SK-N-SH (cell line): ENCODE measurements at regions not wholly inside any gene's neighbourhood (a gene's known extent, or its start where the extent isn't known, plus 50 kb on each side); places are given as distances from the start of the nearest gene placed in this dataset.
"Not testable (repeated sequence)": the region's sequence is repeated elsewhere in the genome, so short reads cannot be mapped to it uniquely, and the experiment has no call there.

Experiments
- CTCF ChIA-PET: fragments of 300-600, 350-600 bp; formaldehyde crosslinking; extraction: SDS; loops from one replicate; lab custom pipeline; 2021; lab: Yijun Ruan, JAX
- POLR2A ChIA-PET: fragments of 350-600 bp; sonication (Branson Sonifier 250); formaldehyde crosslinking; extraction: SDS; loops from one replicate; lab custom pipeline; 2020; ENCODE audit warnings: antibody characterized with exemption, inconsistent platforms; lab: Yijun Ruan, JAX
- DNase-seq: peaks from one replicate; pipeline ENCODE4 v3.0.0; 2012
- H2AFZ ChIP-seq: fragments of 200-600 bp; sonication (generic); 2 replicates; pipeline ENCODE4 v1.8.1; 2016; ENCODE audit warnings: antibody characterized with exemption, mild to moderate bottlenecking, low read depth
- H3F3A ChIP-seq: fragments of 200-600 bp; sonication (generic); replicated peaks from 2 replicates; pipeline ENCODE3; 2016; ENCODE audit warnings: antibody characterized with exemption, mild to moderate bottlenecking; ENCODE audit not compliant: insufficient read depth
- H3K27ac ChIP-seq, 2 experiments: fragments of 200-500 bp in 1 of 2; fragments of 200-600 bp in 1 of 2; sonication (Bioruptor generic) in 1 of 2; sonication (generic), shearing (Covaris generic) in 1 of 2; 2 replicates each; pipeline versions ENCODE4 v1.5.1 to v1.6.1; 2014 to 2016; ENCODE audit warnings: low read depth in 2 of 2, inconsistent platforms in 1 of 2, low read length in 1 of 2, mild to moderate bottlenecking in 1 of 2, mixed read lengths in 1 of 2
- H3K27me3 ChIP-seq: fragments of 200-600 bp; sonication (generic), shearing (Covaris generic); 2 replicates; pipeline ENCODE4 v1.6.1; 2016; ENCODE audit warnings: mixed run types; ENCODE audit not compliant: insufficient read depth
- H3K36me3 ChIP-seq, 2 experiments: fragments of 200-500 bp in 1 of 2; fragments of 200-600 bp in 1 of 2; sonication (Bioruptor generic) in 1 of 2; sonication (generic) in 1 of 2; replicated peaks in 1 of 2; 2 replicates each; pipeline versions ENCODE3 to v1.5.1; 2014 to 2016; ENCODE audit warnings: low read length in 1 of 2, mild to moderate bottlenecking in 1 of 2; ENCODE audit not compliant: insufficient read depth in 2 of 2, control insufficient read depth in 1 of 2
- H3K4me1 ChIP-seq, 2 experiments: fragments of 200-500 bp in 1 of 2; fragments of 200-600 bp in 1 of 2; sonication (Bioruptor generic) in 1 of 2; sonication (generic), shearing (Covaris generic) in 1 of 2; 2 replicates each; pipeline versions ENCODE4 v1.5.1 to v1.6.1; 2014 to 2016; ENCODE audit warnings: low read depth in 1 of 2, low read length in 1 of 2, mixed run types in 1 of 2; ENCODE audit not compliant: insufficient read depth in 2 of 2, control insufficient read depth in 1 of 2
- H3K4me2 ChIP-seq: fragments of 200-600 bp; sonication (generic), shearing (Covaris generic); 2 replicates; pipeline ENCODE4 v1.6.1; 2017; ENCODE audit warnings: mixed run types
- H3K4me3 ChIP-seq, 2 experiments: fragments of 200-500 bp in 1 of 2; fragments of 200-600 bp in 1 of 2; sonication (Bioruptor generic) in 1 of 2; sonication (generic), shearing (Covaris generic) in 1 of 2; 2 replicates each; pipeline versions ENCODE4 v1.5.1 to v1.8.1; 2014 to 2016; ENCODE audit warnings: low read depth in 2 of 2, inconsistent platforms in 1 of 2, low read length in 1 of 2, mild to moderate bottlenecking in 1 of 2, mixed read lengths in 1 of 2, moderate library complexity in 1 of 2
- H3K79me2 ChIP-seq: fragments of 200-600 bp; sonication (generic); 2 replicates; pipeline ENCODE4 v1.8.1; 2017; ENCODE audit warnings: mild to moderate bottlenecking; ENCODE audit not compliant: insufficient read depth
- H3K9ac ChIP-seq: fragments of 200-600 bp; sonication (generic); 2 replicates; pipeline ENCODE4 v1.6.1; 2017; ENCODE audit warnings: mixed run types
- H3K9me2 ChIP-seq: fragments of 200-600 bp; sonication (generic); 2 replicates; pipeline ENCODE4 v1.6.1; 2017; ENCODE audit warnings: mixed run types
- H3K9me3 ChIP-seq: fragments of 200-600 bp; sonication (generic); 2 replicates; pipeline ENCODE4 v1.6.1; 2017; ENCODE audit warnings: mixed run types, mild to moderate bottlenecking, moderate library complexity
- H4K20me1 ChIP-seq: fragments of 200-600 bp; sonication (generic); 2 replicates; pipeline ENCODE4 v1.6.1; 2017; ENCODE audit warnings: mild to moderate bottlenecking, mixed run types; ENCODE audit not compliant: insufficient read depth
- CTCF ChIP-seq: fragments of 200-600 bp; sonication (generic); IDR thresholded peaks from 2 replicates; pipeline ENCODE4 v1.6.1; 2017; ENCODE audit warnings: antibody characterized with exemption, mild to moderate bottlenecking, moderate library complexity
- EP300 ChIP-seq, 2 experiments: IDR thresholded peaks; 2 replicates each; pipeline versions ENCODE4 v1.4.0 to v1.6.1; 2012; ENCODE audit warnings: borderline replicate concordance in 1 of 2, low read depth in 1 of 2, low read length in 1 of 2
- FOSL2 ChIP-seq: IDR thresholded peaks from 2 replicates; pipeline ENCODE4 v1.4.0; 2012; ENCODE audit warnings: low read depth, mild to moderate bottlenecking, moderate library complexity, borderline replicate concordance
- FOXM1 ChIP-seq: IDR thresholded peaks from 2 replicates; pipeline ENCODE4 v1.4.0; 2012; ENCODE audit warnings: low read depth, mild to moderate bottlenecking
- GABPA ChIP-seq: IDR thresholded peaks from 2 replicates; pipeline ENCODE4 v1.4.0; 2012; ENCODE audit warnings: low read depth, mild to moderate bottlenecking
- JUND ChIP-seq: IDR thresholded peaks from 2 replicates; pipeline ENCODE4 v1.4.0; 2012
- MAX ChIP-seq: IDR thresholded peaks from 2 replicates; pipeline ENCODE4 v1.4.0; 2012; ENCODE audit warnings: low read depth
- POLR2AphosphoS5 ChIP-seq: IDR thresholded peaks from 2 replicates; pipeline ENCODE4 v1.6.1; 2012; ENCODE audit warnings: low read depth, low read length
- RAD21 ChIP-seq: IDR thresholded peaks from 2 replicates; pipeline ENCODE4 v1.6.1; 2012; ENCODE audit warnings: mild to moderate bottlenecking, low read length
- RCOR1 ChIP-seq: fragments of 150-350 bp; IDR thresholded peaks from 2 replicates; pipeline ENCODE4 v1.6.1; 2017; ENCODE audit warnings: antibody characterized with exemption, low read length
- SIN3A ChIP-seq: IDR thresholded peaks from 2 replicates; pipeline ENCODE4 v1.6.1; 2012; ENCODE audit warnings: low read depth, mild to moderate bottlenecking, low read length, moderate library complexity, borderline replicate concordance
- TAF1 ChIP-seq: IDR thresholded peaks from 2 replicates; pipeline ENCODE4 v1.6.1; 2012; ENCODE audit warnings: low read depth, mild to moderate bottlenecking, low read length, moderate library complexity, borderline replicate concordance
- USF2 ChIP-seq: fragments of 150-350 bp; IDR thresholded peaks from 2 replicates; pipeline ENCODE4 v1.6.1; 2017; ENCODE audit warnings: antibody characterized with exemption, low read length, low read depth, borderline replicate concordance
- WGBS: methylation state at CpG from one replicate; pipeline ENCODE4 v1.1.6; 2017; ENCODE audit warnings: low lambda C conversion rate; 5-methylcytosine and 5-hydroxymethylcytosine counted together
- TF ChIP-seq, protein P1 (sequence below): IDR thresholded peaks from 2 replicates; pipeline ENCODE4; 2012
- TF ChIP-seq, protein P2 (sequence below): IDR thresholded peaks from 2 replicates; pipeline ENCODE4 v1.4.0; 2012; ENCODE audit warnings: low read depth, borderline replicate concordance

DNA sequence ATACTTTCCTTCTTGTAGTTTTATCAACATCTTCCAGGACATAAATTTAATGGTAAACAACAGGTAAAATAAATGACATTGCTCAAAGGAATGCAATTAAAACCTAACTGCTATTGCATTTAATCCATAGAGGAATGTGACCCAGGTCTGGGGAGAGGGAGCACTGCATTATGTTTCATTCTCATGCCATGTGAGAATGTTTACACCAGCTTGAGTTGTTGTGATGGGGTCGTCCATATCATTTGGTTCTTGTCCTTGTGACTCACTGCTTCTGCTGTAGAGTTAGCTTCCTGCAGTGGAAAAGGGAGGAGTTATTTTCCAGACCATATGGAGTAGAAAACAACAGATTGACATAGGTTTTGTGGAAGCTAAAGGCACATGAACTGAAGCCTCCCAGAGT, 129.3 kb upstream of the PMCH start:
- H3K9me3 ChIP-seq = no peaks in the 10 kb centered on the region
- ChIA-PET POLR2A (no interaction called here), CTCF (no interaction called here)
- no peaks in the 10 kb centered on the region for H3F3A ChIP-seq
- 0% methylated on average over 1 of the region's 1 CpG for WGBS
- H3K4me2 ChIP-seq = no peak overlapping the region
- H3K9me2 ChIP-seq = no peaks in the 10 kb centered on the region
- no peaks in the 10 kb centered on the region for H3K4me1 ChIP-seq
- no peak overlapping the region for H3K9ac ChIP-seq
- H3K27ac ChIP-seq = no peak overlapping the region
- no peaks in the 10 kb centered on the region for H3K79me2 ChIP-seq
- H3K36me3 ChIP-seq = no peaks in the 10 kb centered on the region
- no peaks in the 10 kb centered on the region for H3K27me3 ChIP-seq
- no peaks in the 10 kb centered on the region for H4K20me1 ChIP-seq
- H3K4me3 ChIP-seq = no peak overlapping the region
- TF ChIP-seq TAF1 (no peak), EP300 (IDR thresholded peaks at IDR 0.05; ENCODE audit: borderline replicate concordance in 1 of 2, low read depth in 1 of 2, low read length in 1 of 2) (no peak), SIN3A (no peak), JUND (no peak)
- TF ChIP-seq, protein P1, sequence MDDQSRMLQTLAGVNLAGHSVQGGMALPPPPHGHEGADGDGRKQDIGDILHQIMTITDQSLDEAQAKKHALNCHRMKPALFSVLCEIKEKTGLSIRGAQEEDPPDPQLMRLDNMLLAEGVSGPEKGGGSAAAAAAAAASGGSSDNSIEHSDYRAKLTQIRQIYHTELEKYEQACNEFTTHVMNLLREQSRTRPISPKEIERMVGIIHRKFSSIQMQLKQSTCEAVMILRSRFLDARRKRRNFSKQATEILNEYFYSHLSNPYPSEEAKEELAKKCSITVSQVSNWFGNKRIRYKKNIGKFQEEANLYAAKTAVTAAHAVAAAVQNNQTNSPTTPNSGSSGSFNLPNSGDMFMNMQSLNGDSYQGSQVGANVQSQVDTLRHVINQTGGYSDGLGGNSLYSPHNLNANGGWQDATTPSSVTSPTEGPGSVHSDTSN = no peak
- no peak overlapping the region for H2AFZ ChIP-seq
- no peak for DNase-seq

DNA sequence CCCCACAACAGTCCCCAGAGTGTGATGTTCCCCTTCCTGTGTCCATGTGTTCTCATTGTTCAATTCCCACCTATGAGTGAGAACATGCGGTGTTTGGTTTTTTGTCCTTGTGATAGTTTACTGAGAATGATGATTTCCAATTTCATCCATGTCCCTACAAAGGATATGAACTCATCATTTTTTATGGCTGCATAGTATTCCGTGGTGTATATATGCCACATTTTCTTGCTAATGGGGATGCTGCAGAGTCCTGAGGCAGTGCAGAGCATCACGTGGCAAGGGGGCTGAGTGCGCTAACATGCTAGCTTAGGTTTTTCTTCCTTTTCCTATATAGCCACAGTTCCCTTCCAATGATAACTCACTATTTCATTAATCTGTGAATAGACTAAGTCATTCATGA, 127.5 kb upstream of the PMCH start:
- H3K79me2 ChIP-seq, CTCF ChIA-PET, H3K27me3 ChIP-seq, POLR2A ChIA-PET, H3K27ac ChIP-seq, H3F3A ChIP-seq, H3K9ac ChIP-seq, H3K4me1 ChIP-seq, H3K9me3 ChIP-seq, H3K36me3 ChIP-seq, H2AFZ ChIP-seq, H3K4me3 ChIP-seq, H3K4me2 ChIP-seq, DNase-seq, H3K9me2 ChIP-seq, H4K20me1 ChIP-seq: not testable (repeated sequence)
- WGBS = 34% methylated on average over 4 of the region's 4 CpGs

- Histone ChIP-seq H3K36me3 (no peaks in the 10 kb centered on the region), H3K9me3 (no peaks in the 10 kb centered on the region), H2AFZ (no peak overlapping the region), H3K9me2 (no peaks in the 10 kb centered on the region), H3K9ac (no peak overlapping the region), H3K27ac (no peak overlapping the region)
- DNase-seq = no peak
- TF ChIP-seq JUND (no peak), CTCF (no peak), FOSL2 (no peak), POLR2AphosphoS5 (no peak), MAX (no peak), FOXM1 (no peak), RAD21 (no peak), USF2 (no peak), GABPA (no peak), RCOR1 (no peak)
- TF ChIP-seq, protein P2, sequence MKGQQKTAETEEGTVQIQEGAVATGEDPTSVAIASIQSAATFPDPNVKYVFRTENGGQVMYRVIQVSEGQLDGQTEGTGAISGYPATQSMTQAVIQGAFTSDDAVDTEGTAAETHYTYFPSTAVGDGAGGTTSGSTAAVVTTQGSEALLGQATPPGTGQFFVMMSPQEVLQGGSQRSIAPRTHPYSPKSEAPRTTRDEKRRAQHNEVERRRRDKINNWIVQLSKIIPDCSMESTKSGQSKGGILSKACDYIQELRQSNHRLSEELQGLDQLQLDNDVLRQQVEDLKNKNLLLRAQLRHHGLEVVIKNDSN = no peak
- TF ChIP-seq, all 33 proteins: peak for 0
- Histone ChIP-seq H4K20me1 (no peaks in the 10 kb centered on the region), H3K4me1 (no peaks in the 10 kb centered on the region), H3K27me3 (no peaks in the 10 kb centered on the region; the same call in 1 of the 2 replicates), H3K79me2 (no peaks in the 10 kb centered on the region), H3F3A (no peaks in the 10 kb centered on the region), H3K4me3 (no peak overlapping the region), H3K4me2 (no peak overlapping the region)
- 8% methylated on average over 1 of the region's 1 CpG for WGBS
- CTCF ChIA-PET = no interaction called here
- POLR2A ChIA-PET = no interaction called here
These were observed 126.2 kb upstream of the PMCH start for GRCh38 chr12:102323799-102324198.
